ENCODE measurements at regions not wholly inside any gene's neighbourhood (a gene's known extent, or its start where the extent isn't known, plus 50 kb on each side); places are given as distances from the start of the nearest gene placed in this dataset.
"Not testable (repeated sequence)": the region's sequence is repeated elsewhere in the genome, so short reads cannot be mapped to it uniquely, and the experiment has no call there.

DNA sequence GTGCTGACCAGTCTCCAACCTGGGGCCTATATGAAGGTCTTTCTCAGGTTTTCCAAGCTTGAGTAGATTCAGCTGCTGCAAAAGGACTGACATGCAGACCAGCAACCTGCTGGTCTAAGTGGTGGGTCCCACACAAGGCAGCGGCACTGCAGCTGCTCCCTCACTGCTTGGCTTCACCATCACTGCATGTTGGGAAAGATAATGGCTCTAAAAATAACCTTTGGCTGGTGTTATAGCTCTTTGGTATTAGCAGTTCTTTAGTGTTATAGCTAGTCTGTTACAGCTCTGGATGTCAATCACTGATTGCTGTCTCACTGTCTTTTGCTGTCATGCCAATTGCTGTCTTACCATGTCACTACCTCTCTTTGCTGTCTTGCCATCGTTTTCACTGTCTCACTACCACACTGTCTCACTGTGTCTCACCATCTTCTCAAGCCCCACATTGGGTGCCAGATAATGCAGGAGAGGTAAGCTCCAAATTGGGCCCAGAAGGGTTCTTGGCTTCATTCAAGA is 726.4 kb downstream of the TENT5A start:
- H3K27ac Mint-ChIP-seq, result no peak overlapping the region
- no peaks in the 10 kb centered on the region for H3K36me3 Mint-ChIP-seq
- H3K4me1 Mint-ChIP-seq, result no peaks in the 10 kb centered on the region
- CTCF ChIA-PET, result no interaction called here
- ATAC-seq, result no peak
- H3K27me3 Mint-ChIP-seq, result no peaks in the 10 kb centered on the region
- no peak overlapping the region for H3K4me3 Mint-ChIP-seq
- no peak for DNase-seq
- peaks cover 6% of the 10 kb centered on the region for H3K9me3 Mint-ChIP-seq (ENCODE audit: low read depth)

DNA sequence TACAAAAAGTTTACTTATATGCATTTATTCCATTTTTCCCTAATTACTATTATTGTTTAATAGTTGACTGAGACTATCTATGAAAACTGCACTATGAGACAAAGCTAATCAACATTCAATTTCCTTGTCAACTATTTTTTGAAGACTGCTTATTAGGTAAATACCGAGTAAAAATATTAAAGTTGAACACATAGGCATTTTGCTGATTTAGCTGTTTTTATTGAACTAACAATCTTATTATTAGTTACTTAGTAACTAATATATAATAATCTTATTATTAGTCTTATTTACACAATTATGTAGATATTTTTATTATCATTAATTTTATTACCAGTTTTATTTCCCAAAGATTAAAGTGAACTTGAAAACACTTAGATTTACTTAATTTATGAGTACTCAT is 728.8 kb downstream of the TENT5A start:
- H3K27ac Mint-ChIP-seq, result no peak overlapping the region
- no peaks in the 10 kb centered on the region for H3K27me3 Mint-ChIP-seq
- peaks cover 14% of the 10 kb centered on the region for H3K9me3 Mint-ChIP-seq (ENCODE audit: low read depth)
- DNase-seq (no peak), ATAC-seq (no peak)
- CTCF ChIA-PET, result no interaction called here
- H3K4me1 Mint-ChIP-seq, result no peaks in the 10 kb centered on the region
- H3K4me3 Mint-ChIP-seq, result no peak overlapping the region
- no peaks in the 10 kb centered on the region for H3K36me3 Mint-ChIP-seq

DNA sequence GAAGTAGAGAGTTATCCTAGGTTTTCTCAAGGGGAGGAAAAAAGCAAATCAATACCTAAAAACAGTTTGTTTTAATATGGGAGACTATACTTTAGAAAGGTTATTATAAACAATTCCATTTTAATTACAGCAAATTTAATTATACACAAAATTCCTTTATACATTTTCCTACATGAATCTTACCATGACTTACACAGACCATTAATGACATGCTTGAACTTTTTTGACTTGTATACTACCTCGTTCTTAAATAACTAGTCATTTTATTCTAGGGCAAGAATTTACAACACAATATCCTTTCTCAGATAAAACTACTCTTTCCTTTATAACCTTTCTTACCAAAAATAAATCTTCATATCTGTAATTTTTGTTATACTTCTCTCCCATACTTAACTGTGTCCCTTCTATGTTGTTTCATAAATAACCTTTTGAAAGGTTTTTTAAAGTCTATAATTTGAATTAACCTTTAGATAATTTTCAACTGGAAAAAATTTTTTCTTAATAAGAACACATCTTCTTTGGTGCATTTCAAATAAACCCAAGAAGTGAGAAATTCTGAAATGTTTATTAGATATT is 729.4 kb downstream of the TENT5A start:
- no peak for ATAC-seq
- peaks cover 12% of the 10 kb centered on the region for H3K9me3 Mint-ChIP-seq (ENCODE audit: low read depth)

DNA sequence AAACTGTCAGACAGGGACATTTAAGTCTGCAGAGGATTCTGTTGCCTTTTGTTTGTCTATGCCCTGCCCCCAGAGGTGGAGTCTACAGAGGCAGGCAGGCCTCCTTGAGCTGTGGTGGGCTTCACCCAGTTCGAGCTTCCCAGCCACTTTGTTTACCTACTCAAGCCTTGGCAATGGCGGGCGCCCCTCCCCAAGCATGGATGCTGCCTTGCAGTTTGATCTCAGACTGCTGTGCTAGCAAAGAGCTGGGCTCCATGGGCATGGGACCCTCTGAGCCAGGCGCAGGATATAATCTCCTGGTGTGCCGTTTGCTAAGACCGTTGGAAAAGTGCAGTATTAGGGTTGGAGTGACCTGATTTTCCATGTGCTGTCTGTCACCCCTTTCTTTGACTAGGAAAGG is 734.9 kb downstream of the TENT5A start:
- H3K27me3 Mint-ChIP-seq, H3K4me3 Mint-ChIP-seq, ATAC-seq, H3K4me1 Mint-ChIP-seq, CTCF ChIA-PET, H3K36me3 Mint-ChIP-seq, DNase-seq, H3K27ac Mint-ChIP-seq: not testable (repeated sequence)
- peaks cover 14% of the 10 kb centered on the region for H3K9me3 Mint-ChIP-seq (ENCODE audit: low read depth)

More for the DNA sequence above, 729.4 kb downstream of the TENT5A start:
- H3K4me1 Mint-ChIP-seq, result no peaks in the 10 kb centered on the region
- H3K27me3 Mint-ChIP-seq, result no peaks in the 10 kb centered on the region
- H3K4me3 Mint-ChIP-seq, result no peak overlapping the region
- CTCF ChIA-PET, result no interaction called here
- DNase-seq, result no peak
- H3K27ac Mint-ChIP-seq, result no peak overlapping the region
- H3K36me3 Mint-ChIP-seq, result no peaks in the 10 kb centered on the region

DNA sequence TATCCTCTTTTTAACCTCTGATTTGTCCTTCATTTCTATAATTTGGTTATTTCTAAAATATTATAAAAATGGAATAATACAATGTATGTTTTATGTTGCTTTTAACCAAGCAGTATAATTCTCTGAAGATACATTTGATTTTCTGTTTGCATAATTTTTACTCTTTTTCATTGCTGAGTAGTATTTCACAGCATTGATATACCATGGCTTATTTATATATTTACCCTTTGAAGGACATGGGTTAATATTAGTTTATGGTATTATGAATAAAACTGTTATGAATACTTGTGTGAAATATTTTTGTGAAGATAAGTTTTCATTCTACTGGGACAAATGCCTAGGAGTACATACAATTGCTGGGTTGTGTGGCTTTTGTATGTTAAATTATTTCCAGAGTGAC is 748.6 kb downstream of the TENT5A start:
- H3K27ac Mint-ChIP-seq, result no peak overlapping the region
- H3K9me3 Mint-ChIP-seq (ENCODE audit: low read depth), result peaks cover 3% of the 10 kb centered on the region
- H3K4me3 Mint-ChIP-seq, result no peak overlapping the region
- H3K36me3 Mint-ChIP-seq, result no peaks in the 10 kb centered on the region
- H3K4me1 Mint-ChIP-seq, result no peaks in the 10 kb centered on the region
- H3K27me3 Mint-ChIP-seq, result no peaks in the 10 kb centered on the region
- CTCF ChIA-PET, result no interaction called here
- DNase-seq (no peak), ATAC-seq (no peak)

DNA sequence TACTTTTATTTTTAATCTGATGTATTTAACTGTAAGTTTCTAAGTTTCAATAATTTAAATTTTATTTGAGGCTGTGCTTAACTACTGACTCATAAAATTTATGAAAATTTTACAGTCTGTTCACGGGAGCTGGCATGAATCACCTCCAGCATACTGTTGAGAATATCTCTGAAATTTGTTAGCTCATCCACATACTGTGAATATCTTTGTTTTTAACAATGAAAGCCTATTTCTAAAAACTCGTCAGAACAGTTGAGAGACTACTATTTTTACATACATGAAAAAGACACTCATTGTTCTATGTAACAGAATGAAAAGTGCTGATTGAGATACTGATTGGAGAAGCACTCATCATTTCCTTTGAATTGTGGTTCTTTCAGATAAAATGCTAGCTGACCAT is 749.3 kb downstream of the TENT5A start:
- DNase-seq, result no peak
- no peak overlapping the region for H3K4me3 Mint-ChIP-seq
- no peak overlapping the region for H3K27ac Mint-ChIP-seq
- CTCF ChIA-PET, result no interaction called here
- H3K9me3 Mint-ChIP-seq (ENCODE audit: low read depth), result peaks cover 3% of the 10 kb centered on the region
- H3K36me3 Mint-ChIP-seq, result no peaks in the 10 kb centered on the region
- H3K4me1 Mint-ChIP-seq, result no peaks in the 10 kb centered on the region
- no peak for ATAC-seq
- H3K27me3 Mint-ChIP-seq, result no peaks in the 10 kb centered on the region

DNA sequence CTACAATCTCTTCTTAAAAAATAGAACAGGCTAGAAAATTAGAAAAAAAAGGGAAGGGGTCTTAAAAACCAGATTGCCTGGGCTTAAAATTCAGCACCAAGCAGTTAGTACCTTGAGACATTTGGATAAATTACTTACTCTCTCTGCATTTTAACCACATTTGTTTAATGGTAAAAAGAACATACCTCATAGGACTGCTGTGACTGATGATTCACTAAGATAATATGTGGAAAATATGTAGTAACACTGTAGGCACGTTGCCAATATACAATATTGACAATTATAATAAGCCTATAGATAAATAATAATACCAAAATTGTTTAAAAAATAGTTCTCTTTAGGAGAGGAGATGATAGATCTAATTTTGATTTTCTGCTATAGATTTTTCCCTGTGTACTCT is 750.4 kb downstream of the TENT5A start:
- DNase-seq, result no peak
- no peak overlapping the region for H3K4me3 Mint-ChIP-seq
- no peak overlapping the region for H3K27ac Mint-ChIP-seq
- peaks cover 5% of the 10 kb centered on the region for H3K9me3 Mint-ChIP-seq (ENCODE audit: low read depth)
- no peaks in the 10 kb centered on the region for H3K36me3 Mint-ChIP-seq
- no peak for ATAC-seq
- CTCF ChIA-PET, result no interaction called here
- H3K4me1 Mint-ChIP-seq, result no peaks in the 10 kb centered on the region
- no peaks in the 10 kb centered on the region for H3K27me3 Mint-ChIP-seq

DNA sequence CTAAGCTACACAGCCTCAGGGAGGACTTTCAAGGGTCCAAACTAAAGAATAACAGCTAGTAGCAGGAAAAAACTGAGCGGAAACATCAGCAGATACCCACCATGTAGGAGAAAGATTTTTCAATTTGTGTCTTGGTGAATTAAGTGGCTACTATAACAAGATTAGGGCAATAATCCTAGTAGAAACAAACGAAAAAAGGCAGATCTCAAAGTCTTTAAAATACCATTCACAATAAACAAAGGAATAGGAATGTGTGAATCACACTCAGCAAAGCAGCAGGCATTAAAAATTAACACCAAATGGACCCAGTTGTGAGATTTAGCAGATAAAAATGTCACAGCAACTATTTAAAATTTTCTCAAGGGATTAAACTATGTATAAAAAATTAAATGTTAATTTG is 761.2 kb downstream of the TENT5A start:
- no peaks in the 10 kb centered on the region for H3K36me3 Mint-ChIP-seq
- H3K4me1 Mint-ChIP-seq, result no peaks in the 10 kb centered on the region
- CTCF ChIA-PET, result no interaction called here
- DNase-seq, result no peak
- H3K27me3 Mint-ChIP-seq, result no peaks in the 10 kb centered on the region
- no peak overlapping the region for H3K27ac Mint-ChIP-seq
- ATAC-seq, result no peak
- no peak overlapping the region for H3K4me3 Mint-ChIP-seq
- peaks cover 3% of the 10 kb centered on the region for H3K9me3 Mint-ChIP-seq (ENCODE audit: low read depth)

DNA sequence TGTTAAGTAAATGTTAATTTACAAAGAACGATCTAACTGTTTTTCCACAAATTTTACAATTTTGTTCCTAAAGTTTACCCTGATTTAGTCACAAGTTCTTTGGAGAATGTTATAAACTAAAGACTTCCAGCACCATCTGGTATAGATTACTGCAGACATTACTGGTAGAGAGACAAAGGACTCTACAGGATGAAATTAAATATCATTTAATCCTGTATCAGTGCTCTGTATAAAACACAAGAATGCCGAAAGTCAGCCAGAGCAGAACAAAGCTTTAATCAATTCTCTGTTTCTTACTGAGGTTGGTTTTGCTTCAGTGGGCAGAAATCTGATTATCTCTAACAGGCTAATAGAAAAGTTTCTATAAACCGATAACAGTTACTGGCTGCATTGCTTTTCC is 763.6 kb downstream of the TENT5A start:
- no peak for DNase-seq
- H3K27me3 Mint-ChIP-seq, result no peaks in the 10 kb centered on the region
- H3K27ac Mint-ChIP-seq, result no peak overlapping the region
- no peaks in the 10 kb centered on the region for H3K36me3 Mint-ChIP-seq
- CTCF ChIA-PET, result no interaction called here
- H3K9me3 Mint-ChIP-seq (ENCODE audit: low read depth), result no peaks in the 10 kb centered on the region
- no peak overlapping the region for H3K4me3 Mint-ChIP-seq
- ATAC-seq, result no peak
- no peaks in the 10 kb centered on the region for H3K4me1 Mint-ChIP-seq

DNA sequence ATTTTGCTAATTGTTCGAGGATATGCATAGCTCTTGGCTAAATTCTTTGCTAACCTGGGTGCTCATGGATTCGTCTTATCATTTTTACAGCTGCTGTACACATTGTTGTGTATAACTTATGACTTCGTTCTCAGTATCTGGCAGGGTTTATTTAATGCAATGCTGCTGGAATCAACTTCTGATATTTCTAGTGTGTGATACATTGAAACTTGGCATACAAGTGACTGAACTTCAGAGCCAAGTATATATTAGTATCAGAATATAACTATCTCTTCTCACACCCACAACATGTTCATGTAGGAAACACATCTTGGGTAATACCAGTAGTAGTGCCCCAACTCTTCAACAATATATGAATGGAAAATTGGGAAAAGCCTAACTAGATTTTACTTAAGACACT is 764.2 kb downstream of the TENT5A start:
- Mint-ChIP-seq H3K36me3 (no peaks in the 10 kb centered on the region), H3K27me3 (no peaks in the 10 kb centered on the region), H3K4me1 (no peaks in the 10 kb centered on the region), H3K9me3 (ENCODE audit: low read depth) (no peaks in the 10 kb centered on the region), H3K4me3 (no peak overlapping the region), H3K27ac (no peak overlapping the region)
- CTCF ChIA-PET, result no interaction called here
- DNase-seq, result no peak
- no peak for ATAC-seq

DNA sequence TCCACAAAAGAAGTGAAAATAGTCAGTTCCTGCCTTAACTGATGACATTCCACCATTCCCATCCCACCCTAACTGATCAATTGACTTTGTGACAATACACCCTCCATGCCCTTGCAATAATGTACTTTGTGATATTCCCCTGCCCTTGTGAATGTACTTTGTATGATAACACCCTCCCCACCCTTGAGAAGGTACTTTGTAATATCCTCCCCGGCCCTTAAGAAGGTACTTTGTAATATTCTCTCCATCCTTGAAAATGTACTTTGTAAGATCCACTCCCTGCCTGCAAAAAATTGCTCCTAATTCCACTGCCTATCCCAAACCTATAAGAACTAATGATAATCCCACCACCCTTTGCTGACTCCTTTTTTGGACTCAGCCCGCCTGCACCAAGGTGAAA is 771.3 kb downstream of the TENT5A start:
- H3K4me1 Mint-ChIP-seq, H3K27me3 Mint-ChIP-seq, H3K4me3 Mint-ChIP-seq, DNase-seq, CTCF ChIA-PET, H3K27ac Mint-ChIP-seq, H3K36me3 Mint-ChIP-seq, ATAC-seq: not testable (repeated sequence)
- peaks cover 12% of the 10 kb centered on the region for H3K9me3 Mint-ChIP-seq (ENCODE audit: low read depth)

DNA sequence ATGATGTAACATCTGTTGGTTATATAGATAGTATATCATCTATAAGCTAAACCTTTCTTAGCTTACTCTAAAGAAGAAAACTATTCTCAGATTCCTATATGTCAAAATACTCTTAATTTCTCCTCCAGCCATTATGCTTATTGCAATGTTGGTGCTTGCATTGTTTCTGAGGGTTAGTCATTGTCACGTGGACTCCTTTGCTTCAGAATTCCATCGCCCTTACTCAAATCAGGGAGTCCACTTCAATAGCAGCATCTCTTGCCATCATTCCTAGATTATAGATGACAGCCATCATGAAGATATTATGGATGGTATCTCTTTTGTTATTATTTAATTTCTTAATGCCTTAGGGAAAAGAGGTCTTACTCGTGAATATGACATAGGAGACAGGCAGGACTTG is 776.1 kb downstream of the TENT5A start:
- Mint-ChIP-seq H3K27me3 (no peaks in the 10 kb centered on the region), H3K4me3 (no peak overlapping the region), H3K4me1 (no peaks in the 10 kb centered on the region), H3K27ac (no peak overlapping the region), H3K36me3 (no peaks in the 10 kb centered on the region), H3K9me3 (ENCODE audit: low read depth) (peaks cover 8% of the 10 kb centered on the region)
- ATAC-seq, result no peak
- DNase-seq, result no peak
- CTCF ChIA-PET, result no interaction called here

DNA sequence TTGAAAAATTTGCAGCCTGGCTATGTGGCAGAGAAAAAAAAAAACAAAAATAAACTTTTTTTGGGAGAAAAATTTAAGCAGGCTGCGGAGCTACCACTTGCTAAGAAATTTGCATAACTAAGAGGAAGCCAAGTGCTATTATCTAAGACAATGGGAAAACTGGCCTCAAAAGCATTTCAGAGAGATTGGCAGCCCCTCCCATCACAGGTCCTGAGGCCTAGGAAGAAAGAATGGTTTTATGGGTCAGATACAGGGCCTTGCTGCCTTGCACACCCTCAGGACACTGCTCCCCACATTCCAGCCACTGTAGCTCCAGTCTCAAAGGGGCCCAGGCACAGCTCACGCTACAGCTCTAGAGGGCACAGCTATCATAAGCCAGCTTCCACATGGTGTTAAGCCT is 777.9 kb downstream of the TENT5A start:
- DNase-seq (no peak), ATAC-seq (no peak)
- CTCF ChIA-PET, result no interaction called here
- Mint-ChIP-seq H3K27me3 (no peaks in the 10 kb centered on the region), H3K27ac (no peak overlapping the region), H3K36me3 (no peaks in the 10 kb centered on the region), H3K4me3 (no peak overlapping the region), H3K4me1 (no peaks in the 10 kb centered on the region), H3K9me3 (ENCODE audit: low read depth) (peaks cover 4% of the 10 kb centered on the region)

DNA sequence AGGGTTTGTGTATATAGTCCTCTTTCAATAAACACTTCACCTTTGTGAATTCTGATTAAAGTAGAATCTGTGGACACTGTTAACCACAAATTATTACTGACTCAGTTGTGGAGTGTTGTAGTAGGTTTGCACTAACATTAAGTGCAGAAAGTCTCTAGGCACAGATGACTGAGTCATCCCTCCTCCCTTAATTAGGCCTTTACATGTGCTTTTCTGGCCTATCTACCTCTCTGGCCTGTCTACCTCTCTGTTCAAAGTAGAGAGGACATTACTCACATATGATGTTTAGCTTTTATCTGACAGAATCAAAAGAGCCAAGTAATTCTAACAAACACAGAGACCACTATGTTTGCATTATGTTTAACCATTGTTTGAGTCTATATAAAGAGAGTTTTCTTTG is 783.0 kb downstream of the TENT5A start:
- H3K27me3 Mint-ChIP-seq, result no peaks in the 10 kb centered on the region
- H3K36me3 Mint-ChIP-seq, result no peaks in the 10 kb centered on the region
- no peaks in the 10 kb centered on the region for H3K4me1 Mint-ChIP-seq
- H3K4me3 Mint-ChIP-seq, result no peak overlapping the region
- CTCF ChIA-PET, result no interaction called here
- no peak for DNase-seq
- H3K27ac Mint-ChIP-seq, result no peak overlapping the region
- ATAC-seq, result no peak
- peaks cover 1% of the 10 kb centered on the region for H3K9me3 Mint-ChIP-seq (ENCODE audit: low read depth)

DNA sequence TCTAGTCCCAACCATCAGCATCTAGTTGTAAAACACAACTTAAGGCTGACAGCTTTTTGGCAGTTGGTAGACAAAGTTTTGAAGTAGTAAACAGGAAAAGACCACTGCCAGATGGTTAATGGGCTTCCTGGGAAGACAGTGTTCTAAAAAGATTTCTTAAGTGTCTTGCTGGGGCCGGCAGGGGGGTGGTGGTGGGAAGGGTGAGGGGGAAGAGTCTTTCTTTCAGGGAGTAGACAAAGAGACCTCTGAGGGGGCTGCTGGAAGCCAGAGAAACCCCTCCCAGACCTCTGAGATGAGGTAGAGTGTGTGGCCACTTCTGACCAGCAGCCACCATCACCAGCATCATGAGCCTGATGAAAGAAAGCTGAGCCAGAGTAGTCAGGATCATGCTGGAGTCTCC is 784.9 kb downstream of the TENT5A start:
- no peak for DNase-seq
- Mint-ChIP-seq H3K4me3 (no peak overlapping the region), H3K9me3 (ENCODE audit: low read depth) (peaks cover 1% of the 10 kb centered on the region), H3K27ac (no peak overlapping the region), H3K4me1 (no peaks in the 10 kb centered on the region), H3K36me3 (no peaks in the 10 kb centered on the region), H3K27me3 (no peaks in the 10 kb centered on the region)
- ATAC-seq, result no peak
- CTCF ChIA-PET, result no interaction called here

Data from activated CD8-positive, alpha-beta memory T cell treated with anti-CD3 and anti-CD28 coated beads, Interleukin-2, amount 10 ng/mL, durations not matched to agents 7 days and 5 days (primary cell).